ENCODE measurements at regions not wholly inside any gene's neighbourhood (a gene's known extent, or its start where the extent isn't known, plus 50 kb on each side); places are given as distances from the start of the nearest gene placed in this dataset.
A peak's percentile ranks its signal among the peaks of the same experiment; 100 is the strongest.
"Not testable (repeated sequence)": the region's sequence is repeated elsewhere in the genome, so short reads cannot be mapped to it uniquely, and the experiment has no call there.

GRCh38 chr2:55124682-55125081, 74.4 kb upstream of the RTN4 start:
- DNase-seq = not testable (repeated sequence)

GRCh38 chr2:55123851-55124269, 73.6 kb upstream of the RTN4 start:
- no peak for DNase-seq

GRCh38 chr2:55120634-55121359, 70.5 kb upstream of the RTN4 start:
- peak; percentile 73 to 87 for DNase-seq

- DNase-seq = peak; percentile 84 to 93
Observed at GRCh38 chr2:55119711-55120487, 69.6 kb upstream of the RTN4 start.

- peak; percentile 87 to 95 for DNase-seq
Observed at GRCh38 chr2:55118643-55119083, 68.4 kb upstream of the RTN4 start.

- no peak for DNase-seq
Observed at GRCh38 chr2:55116966-55117365, 66.7 kb upstream of the RTN4 start.

GRCh38 chr2:55116598-55116964, 66.3 kb upstream of the RTN4 start:
- DNase-seq = no peak

- DNase-seq = no peak
Observed at GRCh38 chr2:55115761-55116597, 65.7 kb upstream of the RTN4 start.

- DNase-seq = no peak
Observed at GRCh38 chr2:55114597-55114996, 64.3 kb upstream of the RTN4 start.

GRCh38 chr2:55114082-55114481, 63.8 kb upstream of the RTN4 start:
- DNase-seq = no peak

GRCh38 chr2:55112229-55113031, 62.2 kb upstream of the RTN4 start:
- peak; percentile 45 to 78 for DNase-seq

- peak; percentile 83 to 87 for DNase-seq
Observed at GRCh38 chr2:55111570-55112228, 61.4 kb upstream of the RTN4 start.

GRCh38 chr2:55111230-55111569, 60.9 kb upstream of the RTN4 start:
- DNase-seq = no peak

GRCh38 chr2:55109219-55109891, 59.1 kb upstream of the RTN4 start:
- DNase-seq = peak in 1 of 2 experiments; percentile 25

GRCh38 chr2:55108456-55109160, 58.4 kb upstream of the RTN4 start:
- DNase-seq = no peak

GRCh38 chr2:55107436-55107835, 57.2 kb upstream of the RTN4 start:
- DNase-seq = no peak

GRCh38 chr2:55106148-55106547, 55.9 kb upstream of the RTN4 start:
- DNase-seq = no peak

GRCh38 chr2:55105456-55105855, 55.2 kb upstream of the RTN4 start:
- no peak for DNase-seq

GRCh38 chr2:55103046-55103445, 52.8 kb upstream of the RTN4 start:
- no peak for DNase-seq

- DNase-seq = no peak
Observed at GRCh38 chr2:55102056-55102812, 52.0 kb upstream of the RTN4 start.

Measured in NCI-H526 (cell line).